GM21423 (cell line): ENCODE measurements at regions not wholly inside any gene's neighbourhood (a gene's known extent, or its start where the extent isn't known, plus 50 kb on each side); places are given as distances from the start of the nearest gene placed in this dataset.

Source experiments
- ATAC-seq: cut with Tn5 transposase; IDR thresholded peaks from one replicate; pipeline ENCODE4 v1.9.1; 2021; ENCODE audit warnings: mild to moderate bottlenecking, moderate library complexity; ENCODE audit not compliant: unreplicated experiment

GRCh38 chr1:209276321-209276720 is 307.2 kb upstream of the CAMK1G start:
- no peak for ATAC-seq

GRCh38 chr1:209277662-209278061 is 305.9 kb upstream of the CAMK1G start:
- no peak for ATAC-seq

GRCh38 chr1:209291715-209292114 is 291.8 kb upstream of the CAMK1G start:
- ATAC-seq = no peak

DNA sequence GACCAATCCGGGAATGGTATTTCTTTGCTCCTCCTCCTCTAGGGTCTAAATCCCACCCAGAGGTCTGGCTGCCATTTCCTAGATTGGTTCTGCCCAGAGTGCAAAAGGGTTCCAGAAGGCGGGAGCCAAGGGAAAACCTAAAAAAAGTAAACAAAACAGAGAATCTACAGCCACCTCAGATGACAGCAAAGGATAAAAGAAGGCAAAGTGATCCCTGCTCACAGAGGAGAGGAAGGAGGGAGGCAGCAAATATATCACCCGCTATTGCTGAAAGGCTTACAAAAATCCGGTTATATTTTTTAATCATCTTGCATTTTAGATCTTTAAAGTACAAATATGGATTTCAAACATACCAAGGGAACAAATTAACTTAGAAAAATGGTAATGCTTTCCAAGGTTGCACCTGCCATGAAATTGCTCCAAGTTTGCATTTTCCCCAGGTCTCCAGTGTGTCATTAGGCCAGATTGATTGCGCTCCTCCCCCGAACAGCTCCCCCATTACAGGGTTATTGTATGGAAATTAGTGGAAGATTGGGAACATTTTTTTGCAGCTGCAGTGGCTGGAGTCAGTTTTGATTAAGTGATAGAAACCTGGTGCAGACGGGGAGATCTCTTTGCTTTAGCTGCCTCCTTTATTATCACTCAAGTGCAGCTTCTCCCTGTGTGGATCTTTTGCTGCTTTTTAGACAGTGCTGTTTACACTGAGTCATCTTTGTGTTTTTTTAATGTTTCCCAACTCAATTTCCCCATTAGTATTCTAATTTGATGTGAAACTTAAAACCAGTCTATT is 280.5 kb upstream of the CAMK1G start:
- ATAC-seq = no peak

GRCh38 chr1:209304166-209304565 is 279.3 kb upstream of the CAMK1G start:
- no peak for ATAC-seq

DNA sequence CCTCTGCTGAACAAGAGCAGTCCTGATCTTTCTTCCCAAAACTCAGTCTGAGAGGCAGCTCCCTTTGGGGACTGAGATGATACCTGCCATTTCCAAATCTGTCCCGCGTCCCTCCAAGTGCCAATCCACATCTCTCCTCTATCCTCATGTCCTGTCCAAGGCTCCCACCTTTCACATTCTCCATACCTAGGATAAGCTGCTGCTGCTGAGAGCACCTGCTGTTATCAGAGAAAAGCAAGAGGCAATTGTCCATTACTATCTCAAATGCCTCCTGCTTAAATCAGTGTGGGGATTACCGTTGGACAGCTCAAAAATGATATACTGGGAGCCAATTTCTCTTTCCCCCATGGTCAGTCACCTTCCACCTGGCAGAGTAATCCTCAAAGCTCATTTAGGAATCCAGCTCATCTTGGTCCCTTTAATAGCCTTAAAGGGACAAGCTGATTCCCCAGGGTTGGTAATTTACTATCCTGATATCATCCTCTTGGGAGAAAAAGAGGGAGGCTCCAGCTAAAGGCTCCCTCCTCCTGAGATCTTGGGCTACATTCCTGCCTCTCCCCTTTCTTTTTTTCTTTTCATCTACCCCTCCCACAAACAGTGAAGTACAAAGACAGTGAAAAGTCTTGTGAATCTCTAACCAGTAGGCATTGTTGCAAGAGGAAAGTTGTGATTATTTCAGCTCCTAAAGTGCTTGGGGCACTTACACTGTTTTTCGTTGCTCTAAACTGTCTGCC is 278.1 kb upstream of the CAMK1G start:
- ATAC-seq = no peak

DNA sequence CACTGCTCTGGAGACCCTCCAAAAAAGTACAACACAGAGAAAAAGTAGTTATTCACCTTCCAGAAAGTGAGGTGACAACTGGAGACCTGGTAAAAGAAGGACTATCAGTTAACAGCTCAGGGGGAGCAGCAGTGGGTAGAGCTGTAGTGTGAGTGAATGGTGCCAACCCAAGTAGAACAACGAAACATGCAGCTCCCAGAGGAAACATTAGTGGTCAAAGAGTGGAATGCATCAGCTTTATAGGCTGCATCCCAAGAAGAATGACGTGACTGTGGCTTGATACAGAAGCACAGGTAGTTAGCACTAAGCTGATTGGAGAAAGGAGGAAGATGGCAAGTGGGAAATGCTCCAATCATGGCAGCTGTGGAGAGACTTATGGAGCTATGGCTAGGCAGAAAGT is 275.7 kb upstream of the CAMK1G start:
- no peak for ATAC-seq

GRCh38 chr1:209309198-209309597 is 274.3 kb upstream of the CAMK1G start:
- ATAC-seq = no peak

DNA sequence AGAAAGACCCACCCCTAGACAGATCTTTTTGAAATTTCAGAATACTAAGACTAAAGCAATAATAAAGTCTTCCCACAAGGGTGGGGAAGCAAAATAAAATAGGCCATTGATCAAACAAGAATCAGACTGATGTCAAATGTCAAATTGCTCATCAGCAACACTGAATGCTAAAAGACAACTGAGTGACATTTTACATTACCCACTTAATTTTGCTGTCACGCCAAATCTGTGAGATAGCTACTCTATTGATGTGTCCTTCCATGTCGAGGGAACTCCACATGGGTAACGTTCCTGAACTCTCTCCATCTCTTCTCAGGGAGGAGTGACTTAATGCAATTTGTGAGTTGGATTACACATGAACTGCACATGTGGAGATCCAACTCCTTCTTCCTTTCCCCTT is 271.7 kb upstream of the CAMK1G start:
- no peak for ATAC-seq

DNA sequence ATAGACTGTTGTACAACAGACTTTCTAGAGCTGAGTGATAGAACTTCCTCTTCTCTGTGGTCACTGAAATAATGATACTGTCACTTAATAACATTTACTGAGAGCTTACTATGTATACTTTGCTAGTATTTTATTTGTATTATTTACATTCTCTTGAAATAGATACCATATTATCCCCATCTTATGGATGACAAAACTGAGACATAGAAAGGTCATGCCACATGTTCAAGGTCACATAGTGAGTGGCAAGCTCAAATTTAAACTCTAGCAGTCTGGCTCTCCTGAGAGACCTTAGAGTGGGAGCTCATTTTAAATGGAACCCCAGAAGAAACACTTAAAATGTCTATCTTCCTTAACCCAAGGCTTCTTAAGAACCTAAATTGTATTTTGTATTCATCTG is 266.6 kb upstream of the CAMK1G start:
- ATAC-seq = no peak

GRCh38 chr1:209318181-209319056 is 265.1 kb upstream of the CAMK1G start:
- ATAC-seq = no peak

- no peak for ATAC-seq
These were observed 264.5 kb upstream of the CAMK1G start for GRCh38 chr1:209319057-209319432.

GRCh38 chr1:209319549-209319948 is 264.0 kb upstream of the CAMK1G start:
- no peak for ATAC-seq

DNA sequence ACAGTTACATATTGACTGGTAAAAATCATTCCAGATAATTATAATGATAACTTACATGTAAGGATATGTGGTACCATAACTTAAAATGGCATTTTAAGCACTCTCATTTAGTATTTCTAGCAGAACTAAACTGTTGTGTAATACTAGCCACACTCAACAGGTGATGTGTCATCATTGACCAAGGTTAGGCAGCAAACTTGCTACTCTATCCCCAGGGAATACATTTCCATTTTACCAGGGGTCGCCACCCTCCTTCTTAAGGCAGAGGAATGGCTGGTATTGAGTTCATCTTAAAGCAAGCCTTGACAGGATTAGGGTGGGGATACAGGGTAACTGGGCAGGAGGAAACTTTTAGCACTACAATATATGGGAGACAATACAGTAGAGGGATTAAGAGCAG is 259.8 kb upstream of the CAMK1G start:
- ATAC-seq = no peak

DNA sequence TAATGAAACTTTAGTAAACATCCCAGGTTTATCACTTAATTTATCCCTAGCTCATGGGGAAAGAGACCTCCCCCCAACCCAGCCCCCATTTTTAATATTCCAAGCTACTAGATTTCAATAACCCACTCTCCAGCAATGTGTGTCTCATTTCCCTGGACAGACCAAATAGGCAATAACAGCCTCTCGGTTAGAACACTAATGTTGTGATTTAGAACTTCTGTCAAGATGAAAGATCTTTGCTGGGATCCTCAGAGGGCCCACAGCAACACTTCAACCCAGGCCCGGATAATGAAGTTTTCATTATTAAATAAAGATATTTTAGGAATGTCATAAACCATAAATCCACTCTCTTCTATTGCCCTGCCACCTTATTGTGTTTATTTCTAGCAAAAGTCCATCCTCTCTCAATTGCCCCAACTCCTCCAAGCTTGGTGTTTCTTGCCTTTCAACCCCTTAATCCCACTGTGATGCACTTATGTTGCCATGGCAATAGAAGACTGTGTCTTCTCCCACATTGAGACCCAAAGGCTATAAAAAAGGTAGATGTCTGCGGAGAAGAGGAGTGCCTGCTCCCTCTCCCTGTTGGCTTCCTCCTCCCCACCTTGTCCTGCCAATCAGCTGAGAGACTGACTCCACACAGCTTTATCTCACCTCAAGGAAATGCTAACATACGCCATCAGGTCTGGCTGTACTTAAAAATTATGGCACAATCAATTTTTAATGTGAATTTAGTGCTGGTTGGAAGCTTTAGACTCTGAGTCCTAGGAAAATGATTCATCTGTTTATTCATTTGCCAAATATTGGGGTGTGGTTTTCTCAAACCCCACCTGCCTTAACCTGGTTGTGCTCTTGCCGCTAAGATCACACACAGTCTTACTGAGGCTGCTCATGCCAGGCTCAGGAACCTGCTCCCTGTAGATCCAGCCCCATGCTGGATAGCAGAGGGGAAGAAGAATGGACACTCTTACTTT is 258.3 kb upstream of the CAMK1G start:
- ATAC-seq = no peak

GRCh38 chr1:209326076-209326475 is 257.4 kb upstream of the CAMK1G start:
- no peak for ATAC-seq

DNA sequence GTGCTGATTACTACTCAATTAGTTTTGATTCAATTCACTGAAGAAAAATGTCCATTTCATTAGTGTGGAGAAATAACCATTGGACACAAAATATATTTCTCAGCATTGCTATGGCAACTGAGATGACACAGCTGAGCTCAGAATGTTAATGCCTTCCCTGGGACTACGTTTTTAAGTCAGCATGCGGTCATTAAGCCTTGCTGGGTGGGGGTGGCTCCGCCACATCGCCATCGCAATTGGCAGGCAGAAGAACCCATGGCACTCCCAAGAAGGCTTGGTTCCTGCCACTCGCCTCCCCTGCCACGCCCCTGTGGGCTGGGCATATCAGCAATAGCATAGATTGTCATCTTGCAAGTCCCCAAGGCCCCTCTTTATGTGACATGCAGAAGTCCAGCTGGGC is 256.7 kb upstream of the CAMK1G start:
- no peak for ATAC-seq

DNA sequence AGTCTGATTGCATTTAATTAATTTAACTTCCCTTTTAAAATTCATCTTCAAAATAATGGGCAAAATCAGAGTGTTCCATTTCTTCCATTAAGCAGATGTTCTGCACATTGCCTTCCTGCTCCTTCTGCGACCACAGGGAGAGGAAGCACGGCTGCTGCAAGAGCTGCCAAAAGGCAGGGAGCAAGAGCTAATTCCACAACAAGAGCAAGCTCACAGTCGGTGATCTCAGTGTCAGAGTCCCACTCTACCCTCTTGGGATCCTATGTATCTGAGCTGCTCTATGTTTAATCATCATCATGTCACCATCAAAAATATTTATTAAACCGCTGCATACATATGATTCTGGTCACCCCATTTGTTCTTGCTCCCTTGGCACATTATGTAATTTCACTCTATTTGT is 255.3 kb upstream of the CAMK1G start:
- no peak for ATAC-seq

GRCh38 chr1:209335178-209335577 is 248.3 kb upstream of the CAMK1G start:
- ATAC-seq = peak; percentile 93

DNA sequence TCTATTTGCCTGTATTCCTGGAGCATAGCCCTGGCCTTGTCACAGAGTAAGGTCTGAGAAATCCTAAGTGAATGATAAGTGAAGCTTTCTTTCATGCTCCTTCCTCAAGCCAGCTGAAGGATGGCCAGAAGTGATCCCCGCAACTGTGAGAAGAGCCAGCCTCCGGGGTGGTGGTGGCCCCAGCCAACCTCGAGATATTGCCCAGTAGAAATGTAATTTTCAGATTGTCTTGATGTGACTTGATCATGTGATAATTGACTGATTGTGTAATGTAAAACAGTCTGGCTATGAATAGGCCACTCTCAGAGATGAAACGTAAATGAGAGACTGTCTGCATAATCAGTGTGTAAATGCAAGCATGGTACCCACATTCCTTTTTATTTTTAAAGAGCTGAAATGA is 242.4 kb upstream of the CAMK1G start:
- no peak for ATAC-seq
